Cardiac fibroblast (primary cell): ENCODE measurements at regions not wholly inside any gene's neighbourhood (a gene's known extent, or its start where the extent isn't known, plus 50 kb on each side); places are given as distances from the start of the nearest gene placed in this dataset.

Experiments
- DNase-seq, 2 donors: peaks; one replicate each; pipeline versions ENCODE4 v3.0.0 to v3.0.0-alpha.2; 2010; ENCODE audit warnings: low read depth in 2 of 2
- H3K4me3 ChIP-seq, 2 donors: replicated peaks in 1 of 2; 1 replicate in 1 of 2; 2 replicates in 1 of 2; pipeline ENCODE4 v1.5.1; 2011; ENCODE audit warnings: low read depth in 2 of 2, low read length in 2 of 2, mild to moderate bottlenecking in 2 of 2, moderate library complexity in 1 of 2
- CTCF ChIP-seq: IDR thresholded peaks from one replicate; pipeline ENCODE4 v1.5.1; 2011; ENCODE audit warnings: low read depth, mild to moderate bottlenecking, low read length, inconsistent platforms

GRCh38 chr14:22394616-22395015 lies 194.4 kb downstream of the DAD1 start:
- no peak for DNase-seq
- TF ChIP-seq CTCF = no peak
- no peak overlapping the region for H3K4me3 ChIP-seq

GRCh38 chr14:22393796-22394195 lies 195.2 kb downstream of the DAD1 start:
- TF ChIP-seq CTCF = no peak
- no peak for DNase-seq
- H3K4me3 ChIP-seq = no peak overlapping the region

GRCh38 chr14:22391908-22392565 lies 197.0 kb downstream of the DAD1 start:
- H3K4me3 ChIP-seq = no peak overlapping the region
- DNase-seq = peak; percentile 81 to 83
- TF ChIP-seq CTCF = peak; percentile 72

GRCh38 chr14:22390824-22391461 lies 198.1 kb downstream of the DAD1 start:
- no peak overlapping the region for H3K4me3 ChIP-seq
- no peak for TF ChIP-seq CTCF
- DNase-seq = no peak

- no peak for TF ChIP-seq CTCF
- no peak overlapping the region for H3K4me3 ChIP-seq
- no peak for DNase-seq
Observed at GRCh38 chr14:22390195-22390594, 198.8 kb downstream of the DAD1 start.

GRCh38 chr14:22388669-22389595 lies 200.1 kb downstream of the DAD1 start:
- peak; percentile 37 to 45 for DNase-seq
- no peak overlapping the region for H3K4me3 ChIP-seq
- no peak for TF ChIP-seq CTCF
